Suppressor macrophage (primary cell): ENCODE measurements at regions not wholly inside any gene's neighbourhood (a gene's known extent, or its start where the extent isn't known, plus 50 kb on each side); places are given as distances from the start of the nearest gene placed in this dataset.

Experiments
- DNase-seq, 4 experiments: peaks; one replicate each; pipeline ENCODE4 v3.0.0-alpha.2; 2020 to 2022

DNA sequence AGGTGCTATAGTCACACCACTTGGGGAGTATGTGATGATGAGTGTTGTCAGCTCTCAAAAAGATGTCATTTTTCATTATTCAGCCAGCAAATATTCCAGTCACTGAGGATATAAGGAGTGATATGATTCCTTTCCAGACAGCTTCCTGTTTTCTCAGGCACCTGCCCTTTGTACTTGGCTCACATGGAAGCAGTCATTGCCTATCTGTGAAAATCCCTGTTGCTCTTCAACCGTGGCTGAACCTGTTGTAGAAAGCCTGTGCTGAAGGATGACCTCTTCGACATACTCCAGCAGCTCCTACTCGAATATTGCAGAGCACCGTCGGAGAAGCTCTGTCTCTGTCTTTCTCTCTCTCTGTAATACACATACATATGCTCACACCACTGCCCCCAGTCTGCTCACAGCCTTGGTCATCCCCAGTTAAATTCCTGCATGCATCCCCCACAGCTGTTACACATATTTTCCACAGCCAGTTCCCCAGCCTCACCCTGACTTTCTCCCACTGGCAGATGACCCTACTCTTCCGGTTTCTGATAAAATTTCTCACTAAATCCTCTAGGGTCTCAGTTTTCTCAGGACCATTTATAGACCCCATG lies 204.2 kb upstream of the ARGLU1 start:
- DNase-seq = no peak

DNA sequence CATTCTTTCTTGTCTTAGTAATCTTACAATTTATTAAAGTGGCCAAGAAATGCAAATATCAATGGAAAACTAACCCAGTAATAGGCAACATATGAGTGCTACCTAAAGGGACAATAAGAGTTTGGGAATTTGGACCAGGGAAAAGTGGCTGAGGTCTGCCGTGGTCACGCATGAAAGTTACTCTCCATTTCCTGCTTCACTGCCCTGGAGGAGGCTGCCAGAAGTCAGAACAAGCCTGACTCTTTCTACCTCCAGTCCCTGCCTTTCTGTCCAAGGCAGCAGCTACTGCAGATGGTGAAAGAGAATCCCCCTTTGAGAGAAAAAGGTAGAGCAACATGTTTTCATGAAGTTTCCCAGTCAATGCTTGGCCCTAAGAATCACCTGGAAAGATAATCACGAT lies 201.1 kb upstream of the ARGLU1 start:
- DNase-seq = no peak

DNA sequence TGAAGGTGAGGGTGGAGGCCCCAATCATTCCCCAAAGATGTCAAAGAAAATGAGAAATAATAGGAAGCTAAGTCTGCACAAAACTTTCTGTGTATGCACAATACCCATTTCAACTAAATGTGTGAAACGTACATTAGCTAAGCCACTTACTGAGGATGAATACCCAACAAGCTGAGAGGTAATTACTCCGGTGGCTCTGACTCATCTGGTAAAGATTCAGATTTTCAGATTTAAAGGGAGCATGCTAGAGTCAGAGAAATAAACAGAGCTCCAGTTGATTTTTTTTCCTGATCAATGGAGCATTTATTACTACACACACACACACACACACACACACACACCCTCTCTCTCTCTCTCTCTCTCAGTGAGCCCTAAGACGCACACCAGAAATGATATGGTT lies 194.8 kb upstream of the ARGLU1 start:
- DNase-seq = no peak

GRCh38 chr13:106756446-106756845 lies 188.5 kb upstream of the ARGLU1 start:
- no peak for DNase-seq

- DNase-seq = no peak
Measured at GRCh38 chr13:106755542-106755941, 187.6 kb upstream of the ARGLU1 start.

GRCh38 chr13:106753251-106753650 lies 185.3 kb upstream of the ARGLU1 start:
- no peak for DNase-seq

- peak in 1 of 4 experiments; percentile 8 for DNase-seq
Measured at GRCh38 chr13:106752584-106753170, 184.7 kb upstream of the ARGLU1 start.

GRCh38 chr13:106748785-106749184 lies 180.8 kb upstream of the ARGLU1 start:
- DNase-seq = no peak

DNA sequence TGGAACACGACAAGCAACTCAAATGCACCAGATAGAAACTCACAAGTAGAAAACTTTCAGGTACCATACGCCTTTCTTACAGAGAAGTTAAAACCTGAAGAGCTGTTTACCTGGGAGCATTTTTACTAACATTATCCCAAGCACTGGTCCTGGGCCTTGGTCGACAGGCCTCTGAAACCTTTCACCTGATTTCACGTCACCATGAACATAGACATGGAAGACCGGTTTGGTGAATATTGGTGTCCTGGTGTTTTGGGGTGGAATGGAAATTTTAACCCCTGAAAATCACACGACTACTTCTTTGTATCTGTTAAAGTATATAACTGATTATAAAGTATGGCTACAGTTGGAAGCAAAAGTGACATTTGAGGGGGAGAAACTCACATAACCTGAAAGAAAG lies 176.6 kb upstream of the ARGLU1 start:
- DNase-seq = no peak

GRCh38 chr13:106738186-106738678 lies 170.3 kb upstream of the ARGLU1 start:
- DNase-seq = no peak

- no peak for DNase-seq
Measured at GRCh38 chr13:106736941-106737340, 169.0 kb upstream of the ARGLU1 start.

DNA sequence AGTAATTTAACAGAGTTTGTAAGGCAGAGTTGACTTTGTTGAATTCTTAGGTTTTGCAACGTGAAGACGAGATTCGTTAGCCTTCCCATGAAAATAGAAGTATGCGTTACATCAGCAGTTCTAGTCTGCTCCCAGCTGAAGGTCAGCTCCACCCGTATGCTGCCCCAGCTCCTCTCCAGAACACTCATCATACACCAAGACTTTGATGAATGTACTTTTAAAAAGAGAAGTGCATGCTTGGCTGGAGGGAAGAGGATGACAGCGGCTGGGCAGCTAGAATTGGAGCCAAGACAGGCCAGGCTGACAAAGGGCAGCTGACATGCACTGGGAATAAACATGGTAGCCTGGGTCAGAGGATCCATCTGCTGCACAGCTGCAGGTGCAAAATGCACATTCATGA lies 166.3 kb upstream of the ARGLU1 start:
- DNase-seq = no peak

DNA sequence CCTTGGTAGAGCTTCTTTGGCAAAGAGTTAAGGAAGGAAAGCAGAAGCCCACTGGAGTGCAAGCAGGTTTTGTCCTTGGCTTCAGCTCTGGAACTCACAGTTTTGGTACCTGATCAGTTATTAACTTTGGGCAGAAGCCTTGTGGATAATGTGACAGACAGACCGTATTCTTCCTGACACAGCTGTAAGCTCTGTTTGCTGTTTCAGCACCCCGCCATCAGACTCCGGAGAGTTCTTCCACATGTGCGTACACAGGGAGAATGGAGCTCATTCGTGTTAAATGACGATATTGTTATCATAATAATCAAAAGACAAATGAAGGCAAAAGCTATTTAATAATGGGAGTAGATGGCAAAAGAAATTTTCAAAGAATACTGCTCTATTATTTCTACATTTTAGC lies 155.1 kb upstream of the ARGLU1 start:
- DNase-seq = no peak

DNA sequence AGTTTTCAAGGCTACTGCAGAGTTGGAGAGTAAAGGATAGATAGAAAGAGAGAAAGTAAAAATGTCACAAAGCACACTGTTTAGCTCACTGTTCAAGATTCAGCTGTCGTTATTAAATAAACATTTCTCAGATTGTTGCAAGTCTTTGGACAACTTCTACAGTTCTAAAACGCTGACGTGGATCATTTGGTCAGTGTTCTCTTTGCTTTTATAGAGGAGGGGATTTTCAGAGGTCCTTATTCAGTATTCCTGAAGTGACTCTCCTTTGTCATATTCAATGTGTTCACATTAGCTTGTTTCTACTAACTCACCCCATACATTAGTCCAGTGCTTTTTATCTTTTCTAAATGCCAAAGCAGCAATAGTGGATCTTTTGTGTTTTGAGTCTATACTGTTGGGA lies 154.7 kb upstream of the ARGLU1 start:
- no peak for DNase-seq

DNA sequence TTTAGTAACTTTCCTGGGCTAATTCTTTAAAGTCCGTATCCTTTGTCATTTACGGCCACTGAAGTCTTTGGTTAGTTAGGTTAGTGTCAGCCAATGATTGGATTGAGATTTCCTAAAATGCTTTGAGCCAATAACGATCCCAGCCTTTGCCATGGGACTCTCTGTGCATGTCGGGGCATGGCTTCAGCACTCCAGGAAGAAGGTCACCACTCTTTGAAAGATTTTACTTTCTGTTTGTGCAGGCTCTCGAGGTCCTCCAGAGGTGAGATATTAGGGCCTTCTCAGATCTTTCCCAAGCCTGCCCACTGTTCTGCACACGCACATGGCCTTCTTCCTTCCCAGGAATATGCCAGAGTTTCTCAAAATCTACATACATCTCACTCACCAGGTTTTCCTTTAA lies 153.7 kb upstream of the ARGLU1 start:
- DNase-seq = no peak

DNA sequence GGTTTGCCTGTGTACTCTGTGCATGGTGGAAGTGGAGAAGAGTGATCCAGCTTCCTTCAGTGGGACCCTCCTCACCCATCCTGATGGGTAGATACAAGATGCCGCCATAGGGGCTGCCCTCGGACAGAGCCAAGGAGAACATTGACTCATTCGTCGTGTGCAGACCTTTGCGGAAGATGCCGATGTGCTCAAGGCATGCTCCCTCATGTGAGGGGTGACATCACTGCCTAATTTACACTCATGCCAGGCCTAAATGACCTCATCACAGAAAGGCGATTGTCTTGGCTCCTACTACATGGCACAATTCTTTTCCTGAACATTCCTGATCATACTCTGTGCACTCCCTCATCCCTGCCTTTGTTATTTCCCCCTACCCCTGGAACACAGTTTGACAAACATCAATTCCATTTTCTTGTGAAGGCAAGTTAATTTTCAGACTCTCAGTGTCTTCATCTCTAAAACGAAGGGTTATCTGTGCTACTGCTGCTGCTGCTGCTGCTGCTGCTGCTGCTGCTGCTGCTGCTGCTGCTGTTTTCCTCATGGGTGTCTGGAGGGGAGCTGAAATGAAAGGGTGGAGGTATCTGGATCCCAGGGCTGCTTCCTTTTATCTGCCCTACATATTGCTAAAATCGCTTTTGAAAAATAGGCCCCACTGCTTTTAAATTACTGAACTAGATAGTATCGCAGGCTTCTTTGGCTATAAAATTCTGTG lies 146.5 kb upstream of the ARGLU1 start:
- no peak for DNase-seq

DNA sequence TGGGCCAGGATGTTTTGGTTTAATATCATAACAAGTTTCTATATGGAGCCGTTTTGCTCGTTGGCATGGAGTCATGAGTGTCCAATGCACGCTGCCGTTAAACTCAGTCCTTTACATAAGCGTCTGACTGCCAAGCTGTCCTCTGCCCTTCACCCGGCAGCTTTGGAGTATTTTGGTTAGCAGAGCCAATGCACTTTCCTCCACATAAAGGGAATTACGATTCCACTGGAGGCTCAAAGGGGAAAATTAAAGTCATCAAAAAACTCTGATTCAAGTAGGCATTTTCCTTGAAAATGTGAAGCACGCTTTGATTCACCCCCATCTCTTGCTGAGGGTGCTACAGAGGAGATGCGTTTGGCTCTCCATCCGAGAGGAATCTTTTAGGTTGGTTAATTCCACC lies 144.4 kb upstream of the ARGLU1 start:
- DNase-seq = no peak

- no peak for DNase-seq
Measured at GRCh38 chr13:106710266-106710665, 142.3 kb upstream of the ARGLU1 start.

DNA sequence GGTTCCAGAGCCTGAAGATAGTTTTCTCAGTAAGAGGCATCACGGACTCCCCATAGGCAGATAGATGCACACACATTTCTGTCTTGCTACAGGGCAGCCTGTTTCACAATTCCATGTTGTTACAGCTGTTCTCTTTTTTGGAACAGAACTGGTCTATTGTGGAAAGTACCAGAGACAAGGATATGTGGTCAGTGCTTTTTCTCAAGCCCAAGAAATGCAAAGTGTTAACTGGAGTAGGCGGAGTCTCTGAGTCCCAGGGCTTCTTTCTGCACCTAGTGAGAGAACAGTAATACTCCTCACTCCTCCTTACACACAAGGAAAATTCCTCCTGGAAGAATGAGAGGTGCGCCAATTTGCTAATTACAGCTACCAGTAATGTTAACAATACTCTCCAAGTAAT lies 141.6 kb upstream of the ARGLU1 start:
- no peak for DNase-seq

DNA sequence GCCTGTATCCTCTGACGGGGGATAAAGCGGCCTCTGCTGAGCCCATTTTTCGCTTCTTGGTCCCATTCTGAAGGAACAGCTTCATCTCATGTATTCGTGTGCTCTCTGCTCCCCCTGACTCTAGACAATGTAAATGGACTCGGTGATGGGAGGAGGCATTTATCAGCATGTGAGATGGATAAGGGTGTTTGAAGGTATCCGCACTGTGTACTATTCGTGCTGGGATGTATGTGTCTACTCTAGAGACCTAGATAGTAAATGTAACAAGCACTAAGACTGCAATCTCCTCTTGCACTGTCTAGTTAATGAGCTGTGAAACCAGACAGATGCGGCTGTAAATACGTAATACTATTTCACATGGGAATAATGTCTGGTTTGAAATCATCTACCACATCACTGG lies 134.6 kb upstream of the ARGLU1 start:
- no peak for DNase-seq

- no peak for DNase-seq
Measured at GRCh38 chr13:106701771-106702341, 133.9 kb upstream of the ARGLU1 start.

DNA sequence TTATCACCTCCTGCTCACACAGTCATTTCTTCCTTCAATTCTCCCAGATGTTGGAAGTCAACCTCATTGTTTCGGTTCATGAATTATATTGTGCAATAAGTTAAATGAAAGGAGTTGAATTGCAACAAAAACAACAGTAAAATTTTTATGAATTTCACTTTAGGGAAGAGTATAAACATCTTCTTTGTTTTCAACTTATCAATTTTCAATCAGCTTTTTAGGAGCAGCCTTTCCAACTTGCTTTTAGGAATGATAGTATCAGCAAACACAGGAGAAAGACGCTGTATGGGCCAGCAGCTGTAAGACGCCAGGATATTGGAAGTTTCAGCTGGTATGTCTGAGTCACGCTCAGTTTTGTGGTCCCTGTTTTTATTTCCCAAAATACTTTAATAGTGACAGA lies 132.5 kb upstream of the ARGLU1 start:
- DNase-seq = no peak

- DNase-seq = no peak
Measured at GRCh38 chr13:106700007-106700406, 132.1 kb upstream of the ARGLU1 start.

DNA sequence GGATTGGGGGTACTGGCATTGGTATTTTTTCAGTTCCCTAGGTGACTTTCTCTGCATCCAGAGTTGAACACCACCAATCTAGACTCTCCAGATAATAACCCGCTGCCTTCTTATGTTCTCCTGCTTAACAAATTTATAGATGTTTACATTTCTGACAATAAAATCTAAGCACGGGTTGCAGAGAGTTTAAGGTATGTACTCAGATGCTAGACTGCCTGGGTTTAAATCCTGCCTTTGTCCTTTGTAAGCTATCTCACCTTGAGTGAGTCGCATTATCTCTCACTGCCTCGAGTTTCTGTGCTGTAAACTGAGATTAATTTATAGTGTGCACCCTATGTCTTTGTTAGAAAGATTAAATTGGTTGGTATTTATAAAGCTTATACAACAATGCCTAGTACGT lies 131.4 kb upstream of the ARGLU1 start:
- DNase-seq = no peak
